A549 (cell line): ENCODE measurements at regions not wholly inside any gene's neighbourhood (a gene's known extent, or its start where the extent isn't known, plus 50 kb on each side); places are given as distances from the start of the nearest gene placed in this dataset.

ENCODE experiments used
- ATAC-seq, 2 experiments: fragments of 200-7000 bp in 1 of 2; fragments of >200 bp in 1 of 2; cut with Nextera tagmentation in 1 of 2; cut with Tn5 transposase in 1 of 2; 3 replicates each; pipeline versions ENCODE4 v1.8.0 to v1.9.1; 2018 to 2020; ENCODE audit warnings: mild to moderate bottlenecking in 1 of 2, moderate library complexity in 1 of 2
- CTCF ChIA-PET: fragments of 300-600 bp; sonication (Branson Sonifier 250); formaldehyde crosslinking; extraction: SDS; loops from one replicate; lab custom pipeline; 2021; ENCODE audit warnings: antibody characterized with exemption, inconsistent platforms; lab: Yijun Ruan, JAX
- POLR2A ChIA-PET: fragments of 350-600 bp; formaldehyde crosslinking; extraction: SDS; loops from one replicate; lab custom pipeline; 2021; ENCODE audit warnings: antibody characterized with exemption, inconsistent platforms; lab: Yijun Ruan, JAX
- DNase-seq, 2 experiments: peaks; one replicate each; pipeline versions ENCODE4 v3.0.0 to v3.0.0-alpha.2; 2011 to 2016; ENCODE audit warnings: low read depth in 1 of 2, low spot score in 1 of 2
- FAIRE-seq: peaks from 2 replicates; lab custom pipeline; 2011; peaks lifted over from hg19 to GRCh38; lab: Jason Lieb, UNC
- H3K27ac ChIP-seq, 2 experiments: fragments of >200 bp; sonication (Bioruptor Twin); formaldehyde crosslinking; 3 replicates each; pipeline ENCODE4 v1.5.1; 2016 to 2017
- H3K4me1 ChIP-seq: fragments of >200 bp; sonication (Bioruptor Twin); formaldehyde crosslinking; 3 replicates; pipeline ENCODE4 v1.6.1; 2016
- H3K4me2 ChIP-seq: fragments of >200 bp; sonication (Bioruptor Twin); formaldehyde crosslinking; 3 replicates; pipeline ENCODE4 v1.6.1; 2016
- H3K4me3 ChIP-seq: fragments of >200 bp; sonication (Bioruptor Twin); formaldehyde crosslinking; 3 replicates; pipeline ENCODE4 v1.5.1; 2016
- H3K9me3 ChIP-seq: fragments of >200 bp; sonication (Bioruptor Twin); formaldehyde crosslinking; 3 replicates; pipeline ENCODE4 v1.6.1; 2016
- CBX2 ChIP-seq: fragments of 200-600 bp; sonication (generic); IDR thresholded peaks from 2 replicates; pipeline ENCODE4 v1.6.1; 2016; ENCODE audit warnings: low read depth, mild to moderate bottlenecking, borderline replicate concordance
- CEBPB ChIP-seq, 2 experiments: fragments of >200 bp in 1 of 2; sonication (Bioruptor Twin) in 1 of 2; formaldehyde crosslinking in 1 of 2; IDR thresholded peaks; 2 replicates each; pipeline ENCODE4 v1.6.1; 2012 to 2016
- CHD4 ChIP-seq: fragments of 200-600 bp; sonication (generic); IDR thresholded peaks from 2 replicates; pipeline ENCODE4 v1.6.1; 2016; ENCODE audit warnings: antibody characterized with exemption, mild to moderate bottlenecking, borderline replicate concordance
- EHMT2 ChIP-seq: fragments of 200-600 bp; sonication (generic); IDR thresholded peaks from 2 replicates; pipeline ENCODE4 v1.6.1; 2016; ENCODE audit warnings: antibody characterized with exemption, low read depth, mild to moderate bottlenecking, moderate library complexity
- EP300 ChIP-seq, 2 experiments: fragments of >200 bp; sonication (Bioruptor Twin); formaldehyde crosslinking; IDR thresholded peaks; 2 replicates in 1 of 2; 3 replicates in 1 of 2; pipeline ENCODE4 v1.6.1; 2016 to 2017
- FOSB ChIP-seq: fragments of 250-450 bp; sonication (Bioruptor Pico); IDR thresholded peaks from 2 replicates; pipeline ENCODE4 v1.5.0; 2020; ENCODE audit warnings: mild to moderate bottlenecking, moderate library complexity
- FOSL2 ChIP-seq, 2 experiments: fragments of 450-650 bp in 1 of 2; fragments of >200 bp in 1 of 2; sonication (Bioruptor Twin) in 1 of 2; formaldehyde crosslinking; IDR thresholded peaks; 2 replicates each; pipeline versions ENCODE4 v1.5.0 to v1.6.1; 2016 to 2020; ENCODE audit warnings: mild to moderate bottlenecking in 1 of 2, moderate library complexity in 1 of 2
- FOXS1 ChIP-seq: fragments of 250-450 bp; sonication (Bioruptor Pico); IDR thresholded peaks from 2 replicates; pipeline ENCODE4 v1.5.0; 2020; ENCODE audit warnings: mild to moderate bottlenecking, moderate library complexity
- GATA3 ChIP-seq: IDR thresholded peaks from 2 replicates; pipeline ENCODE4 v1.6.1; 2012; ENCODE audit warnings: borderline replicate concordance
- HEYL ChIP-seq: fragments of 250-450 bp; sonication (Bioruptor Pico); IDR thresholded peaks from 2 replicates; pipeline ENCODE4 v1.8.0; 2021; ENCODE audit warnings: mild to moderate bottlenecking, moderate library complexity
- JUNB ChIP-seq: fragments of >200 bp; sonication (Bioruptor Twin); formaldehyde crosslinking; IDR thresholded peaks from 2 replicates; pipeline ENCODE4 v1.6.1; 2016
- MAFK ChIP-seq: fragments of 450-650 bp; IDR thresholded peaks from 2 replicates; pipeline ENCODE4 v1.6.1; 2014; ENCODE audit not compliant: partially characterized antibody
- PHF8 ChIP-seq: fragments of 200-600 bp; sonication (generic); IDR thresholded peaks from 2 replicates; pipeline ENCODE4 v1.6.1; 2016; ENCODE audit warnings: low read depth, mild to moderate bottlenecking, antibody characterized with exemption, moderate library complexity, borderline replicate concordance
- POLR2A ChIP-seq: IDR thresholded peaks from 2 replicates; pipeline ENCODE4 v1.6.1; 2012; ENCODE audit warnings: mild to moderate bottlenecking, low read length
- POLR2AphosphoS2 ChIP-seq: conservative IDR thresholded peaks from 2 replicates; pipeline ENCODE4 v1.6.1; 2012; ENCODE audit warnings: low read length, improper control_type of control experiment, inconsistent platforms
- RAD21 ChIP-seq, 2 experiments: fragments of >200 bp in 1 of 2; sonication (Bioruptor Twin) in 1 of 2; formaldehyde crosslinking in 1 of 2; IDR thresholded peaks in 1 of 2; conservative IDR thresholded peaks in 1 of 2; 2 replicates in 1 of 2; 3 replicates in 1 of 2; pipeline ENCODE4 v1.6.1; 2012 to 2018; ENCODE audit warnings: inconsistent platforms in 1 of 2
- TP53 ChIP-seq: fragments of 250-450 bp; sonication (Bioruptor Pico); IDR thresholded peaks from 2 replicates; pipeline ENCODE4 v1.5.0; 2021; ENCODE audit warnings: mild to moderate bottlenecking, moderate library complexity
- WGBS: methylation state at CpG from one replicate; pipeline ENCODE4 v1.1.6; 2017; ENCODE audit errors: missing lambda C conversion rate; 5-methylcytosine and 5-hydroxymethylcytosine counted together
- TF ChIP-seq, protein P1 (sequence below): IDR thresholded peaks from 2 replicates; pipeline ENCODE4 v1.6.1; 2012; ENCODE audit warnings: low read depth, borderline replicate concordance
- TF ChIP-seq, protein P2 (sequence below): fragments of 250-450 bp; sonication (Bioruptor Pico); IDR thresholded peaks from 2 replicates; pipeline ENCODE4 v1.5.0; 2021; ENCODE audit warnings: mild to moderate bottlenecking, moderate library complexity, borderline replicate concordance
- TF ChIP-seq, protein P3 (sequence below): fragments of 450-650 bp; IDR thresholded peaks from 2 replicates; pipeline ENCODE4 v1.6.1; 2014; ENCODE audit warnings: antibody characterized with exemption

DNA sequence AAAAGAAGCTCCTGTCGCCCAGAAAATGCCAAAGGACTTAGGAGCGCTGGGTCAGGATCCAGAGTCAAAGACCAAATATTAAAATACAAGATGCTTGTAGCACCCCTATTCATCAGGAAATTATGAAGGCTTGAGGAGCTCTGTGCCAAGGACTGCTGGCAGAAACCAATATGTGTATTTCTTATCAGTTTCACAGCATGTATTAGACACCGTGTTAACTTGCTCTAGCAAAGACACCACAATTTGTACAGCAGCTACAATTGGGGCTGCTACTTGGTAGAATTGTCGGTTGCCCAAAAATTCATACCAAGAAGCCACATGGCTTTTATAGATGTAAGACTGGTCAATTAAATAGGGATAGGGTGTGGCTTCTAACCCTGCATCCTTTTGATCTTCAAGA is 128.8 kb downstream of the CD47 start:
- FAIRE-seq (no peak), DNase-seq (no peak), ATAC-seq (no peak)
- CTCF ChIA-PET, result interaction anchor here (1.4 to 3.1 kb wide), 2 partner anchors 11 to 34 kb away, joined by 6 to 10 read pairs; no protein-coding TSS in a partner anchor
- Histone ChIP-seq H3K27ac (no peak overlapping the region), H3K4me2 (no peak overlapping the region), H3K9me3 (no peaks in the 10 kb centered on the region), H3K4me3 (no peak overlapping the region), H3K4me1 (peaks cover 11% of the 10 kb centered on the region)
- 78% methylated on average over 4 of the region's 4 CpGs for WGBS
- POLR2A ChIA-PET, result no interaction called here
- TF ChIP-seq TP53, result no peak
- TF ChIP-seq, protein P1, sequence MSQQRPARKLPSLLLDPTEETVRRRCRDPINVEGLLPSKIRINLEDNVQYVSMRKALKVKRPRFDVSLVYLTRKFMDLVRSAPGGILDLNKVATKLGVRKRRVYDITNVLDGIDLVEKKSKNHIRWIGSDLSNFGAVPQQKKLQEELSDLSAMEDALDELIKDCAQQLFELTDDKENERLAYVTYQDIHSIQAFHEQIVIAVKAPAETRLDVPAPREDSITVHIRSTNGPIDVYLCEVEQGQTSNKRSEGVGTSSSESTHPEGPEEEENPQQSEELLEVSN, result no peak
- TF ChIP-seq EP300 (IDR thresholded peaks at IDR 0.05), result no peak
- no peak for TF ChIP-seq CBX2
- no peak for TF ChIP-seq CHD4
- TF ChIP-seq, protein P2, sequence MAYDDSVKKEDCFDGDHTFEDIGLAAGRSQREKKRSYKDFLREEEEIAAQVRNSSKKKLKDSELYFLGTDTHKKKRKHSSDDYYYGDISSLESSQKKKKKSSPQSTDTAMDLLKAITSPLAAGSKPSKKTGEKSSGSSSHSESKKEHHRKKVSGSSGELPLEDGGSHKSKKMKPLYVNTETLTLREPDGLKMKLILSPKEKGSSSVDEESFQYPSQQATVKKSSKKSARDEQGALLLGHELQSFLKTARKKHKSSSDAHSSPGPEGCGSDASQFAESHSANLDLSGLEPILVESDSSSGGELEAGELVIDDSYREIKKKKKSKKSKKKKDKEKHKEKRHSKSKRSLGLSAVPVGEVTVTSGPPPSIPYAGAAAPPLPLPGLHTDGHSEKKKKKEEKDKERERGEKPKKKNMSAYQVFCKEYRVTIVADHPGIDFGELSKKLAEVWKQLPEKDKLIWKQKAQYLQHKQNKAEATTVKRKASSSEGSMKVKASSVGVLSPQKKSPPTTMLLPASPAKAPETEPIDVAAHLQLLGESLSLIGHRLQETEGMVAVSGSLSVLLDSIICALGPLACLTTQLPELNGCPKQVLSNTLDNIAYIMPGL (CRISPR knock-in tag), result no peak
- TF ChIP-seq FOSB, result no peak
- no peak for TF ChIP-seq POLR2AphosphoS2
- TF ChIP-seq JUNB, result no peak
- TF ChIP-seq EHMT2, result no peak
- TF ChIP-seq PHF8, result no peak
- no peak for TF ChIP-seq RAD21 (conservative IDR thresholded peaks at IDR 0.05 in 1 of 2, IDR thresholded peaks at IDR 0.05 in 1 of 2)

DNA sequence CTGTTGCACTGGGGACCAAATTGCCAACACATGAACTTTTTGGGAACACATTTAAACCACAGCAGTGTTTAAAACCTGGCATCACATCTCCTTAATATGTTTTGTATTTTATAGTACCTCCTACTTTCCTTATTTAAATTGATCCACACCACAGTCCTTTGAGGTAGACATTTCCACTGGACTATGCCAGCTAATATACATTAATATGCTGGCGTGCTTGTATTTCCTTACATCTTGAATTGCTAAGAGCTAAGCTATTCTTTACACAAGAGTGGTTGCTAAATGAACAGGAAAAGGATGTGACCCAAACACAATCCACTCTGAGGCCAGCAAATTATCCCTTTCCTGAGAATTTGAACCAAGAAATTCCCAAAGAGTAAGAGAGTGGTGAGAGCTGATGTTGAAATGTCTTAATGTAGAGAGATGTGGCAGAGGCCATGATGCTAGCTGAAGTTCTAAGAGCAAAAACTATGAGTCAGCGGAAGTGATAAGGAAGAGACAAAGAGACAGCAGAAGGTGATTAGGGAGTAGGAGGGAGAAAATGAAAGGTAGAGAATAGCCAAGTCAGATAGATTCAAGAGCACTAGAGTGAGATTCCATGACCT is 131.2 kb downstream of the CD47 start:
- no peaks in the 10 kb centered on the region for H3K9me3 ChIP-seq
- 87% methylated on average over 2 of the region's 2 CpGs for WGBS
- POLR2A ChIA-PET, result no interaction called here
- DNase-seq (no peak), FAIRE-seq (no peak), ATAC-seq (no peak)
- H3K27ac ChIP-seq, result no peak overlapping the region
- no peak overlapping the region for H3K4me2 ChIP-seq
- H3K4me1 ChIP-seq, result peaks cover 11% of the 10 kb centered on the region
- CTCF ChIA-PET, result no interaction called here
- TF ChIP-seq POLR2A, result no peak
- TF ChIP-seq MAFK, result peak; percentile 77
- H3K4me3 ChIP-seq, result no peak overlapping the region

DNA sequence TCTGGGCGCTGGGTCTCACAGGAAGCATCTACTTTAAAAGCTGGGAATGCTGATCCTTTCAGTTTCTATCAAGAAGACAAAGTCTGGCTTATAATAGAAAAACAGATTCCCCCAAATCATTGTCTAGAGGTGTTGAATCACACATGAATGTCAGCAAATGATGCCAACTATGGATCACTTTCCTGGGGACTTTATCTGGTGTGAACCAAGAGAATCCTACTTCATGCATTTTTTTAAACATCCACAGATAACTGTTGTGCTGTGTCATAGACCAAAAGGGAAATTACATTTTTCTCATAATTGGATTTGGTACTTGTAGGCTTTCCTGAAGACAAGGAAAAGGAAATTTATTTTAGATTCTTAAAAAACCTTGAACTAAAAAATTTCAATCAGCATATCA is 132.7 kb downstream of the CD47 start:
- CTCF ChIA-PET, result interaction anchor here (1.0 to 1.7 kb wide), 2 partner anchors 12 to 20 kb away, joined by 3 to 4 read pairs; no protein-coding TSS in a partner anchor
- no peak for FAIRE-seq
- H3K9me3 ChIP-seq, result no peaks in the 10 kb centered on the region

DNA sequence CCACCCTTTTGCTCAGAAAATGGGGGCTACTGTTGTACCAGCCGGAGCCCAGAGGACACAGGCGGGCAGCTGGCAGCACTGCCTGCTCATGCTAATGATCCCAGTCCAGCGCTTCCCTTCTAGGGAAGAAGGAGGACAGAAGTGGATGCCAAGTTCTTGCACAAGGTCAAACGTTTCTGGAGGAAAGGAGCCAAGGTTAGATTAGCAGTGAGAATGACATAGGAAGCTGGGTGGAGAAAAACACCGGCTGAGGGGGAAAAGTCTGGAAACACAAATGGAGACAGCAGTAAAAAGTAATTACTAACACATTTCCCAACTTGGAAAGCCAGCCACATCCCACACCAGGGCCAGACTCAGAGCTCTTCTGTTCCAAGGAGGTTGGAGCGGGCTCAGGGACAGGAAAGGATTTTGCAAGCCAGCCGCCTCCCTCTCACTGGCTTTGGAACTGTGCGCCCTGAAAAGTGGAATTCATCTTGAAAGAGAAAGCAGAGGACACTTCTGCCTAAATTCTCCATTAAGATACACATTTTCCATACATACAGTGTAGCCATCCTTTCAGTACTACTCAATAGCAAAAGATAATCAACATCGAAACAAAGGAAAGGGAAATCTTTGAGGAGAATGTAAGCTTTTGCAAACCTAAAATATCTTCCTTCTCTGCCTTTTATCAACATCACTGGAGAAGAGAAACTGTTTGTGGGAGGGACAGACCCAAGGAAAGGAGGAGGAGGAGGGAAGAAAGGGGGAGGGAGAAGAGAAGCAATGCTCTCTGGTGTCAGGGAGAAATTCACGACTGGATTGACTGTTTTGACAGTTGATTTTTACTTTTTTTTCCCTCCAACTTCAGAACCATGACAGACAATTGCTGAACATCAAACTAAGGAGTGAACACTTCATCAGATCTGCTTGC is 133.6 kb downstream of the CD47 start:
- Histone ChIP-seq H3K4me1 (no peaks in the 10 kb centered on the region), H3K4me3 (no peak overlapping the region), H3K4me2 (no peak overlapping the region), H3K27ac (no peak overlapping the region), H3K9me3 (no peaks in the 10 kb centered on the region)
- no peak for FAIRE-seq
- TF ChIP-seq FOSL2 (IDR thresholded peaks at IDR 0.05), result no peak
- TF ChIP-seq FOSL2 (CRISPR knock-in tag; IDR thresholded peaks at IDR 0.05), result no peak
- TF ChIP-seq, protein P3, sequence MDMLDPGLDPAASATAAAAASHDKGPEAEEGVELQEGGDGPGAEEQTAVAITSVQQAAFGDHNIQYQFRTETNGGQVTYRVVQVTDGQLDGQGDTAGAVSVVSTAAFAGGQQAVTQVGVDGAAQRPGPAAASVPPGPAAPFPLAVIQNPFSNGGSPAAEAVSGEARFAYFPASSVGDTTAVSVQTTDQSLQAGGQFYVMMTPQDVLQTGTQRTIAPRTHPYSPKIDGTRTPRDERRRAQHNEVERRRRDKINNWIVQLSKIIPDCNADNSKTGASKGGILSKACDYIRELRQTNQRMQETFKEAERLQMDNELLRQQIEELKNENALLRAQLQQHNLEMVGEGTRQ, result no peak
- no peak for TF ChIP-seq HEYL (CRISPR knock-in tag)
- no peak for TF ChIP-seq FOXS1 (CRISPR knock-in tag)
- TF ChIP-seq CEBPB (IDR thresholded peaks at IDR 0.05), result no peak
- TF ChIP-seq GATA3, result no peak
- ChIA-PET CTCF (interaction anchor here (1.0 to 1.7 kb wide), 2 partner anchors 13 to 14 kb away, joined by 3 to 4 read pairs; no protein-coding TSS in a partner anchor), POLR2A (no interaction called here)
- 62% methylated on average over 10 of the region's 10 CpGs for WGBS
- no peak for DNase-seq
- ATAC-seq, result no peak

More for the DNA sequence above, 132.7 kb downstream of the CD47 start:
- Histone ChIP-seq H3K4me3 (no peak overlapping the region), H3K4me1 (peaks cover 8% of the 10 kb centered on the region), H3K4me2 (no peak overlapping the region), H3K27ac (no peak overlapping the region)
- POLR2A ChIA-PET, result no interaction called here
- TF ChIP-seq MAFK, result no peak
- no peak for DNase-seq
- no peak for ATAC-seq
- 88% methylated on average over 1 of the region's 1 CpG for WGBS
